NB4 (cell line): ENCODE measurements at regions not wholly inside any gene's neighbourhood (a gene's known extent, or its start where the extent isn't known, plus 50 kb on each side); places are given as distances from the start of the nearest gene placed in this dataset.

ENCODE experiments used
- POLR2A ChIP-seq: IDR thresholded peaks from 2 replicates; pipeline ENCODE4 v1.6.1; 2011; ENCODE audit warnings: mild to moderate bottlenecking; ENCODE audit not compliant: insufficient read length; ENCODE audit errors: extremely low read depth
- TF ChIP-seq, protein P1 (sequence below): IDR thresholded peaks from one replicate; pipeline ENCODE4 v1.5.1; 2012; ENCODE audit warnings: low read depth, low read length

DNA sequence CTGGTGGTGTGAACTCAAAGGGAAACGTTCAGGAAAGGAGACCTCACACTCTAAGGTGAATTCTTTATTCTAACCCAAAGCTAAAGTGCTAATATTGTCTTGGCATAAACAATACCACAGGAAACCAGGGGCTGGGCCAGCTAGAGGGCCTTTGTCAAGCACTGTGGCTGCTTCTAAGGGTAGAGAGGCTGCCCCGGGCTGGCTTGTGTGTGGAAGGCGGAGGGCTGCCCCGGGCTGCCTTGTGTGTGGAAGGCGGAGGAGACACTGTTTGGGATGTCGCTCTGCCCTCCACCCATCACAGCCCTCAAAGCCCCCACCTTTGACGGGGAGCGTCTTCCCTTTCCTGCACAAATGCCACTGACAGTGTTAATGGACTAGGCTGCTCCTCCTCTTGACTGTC, 216.8 kb downstream of the TOMM20 start:
- TF ChIP-seq, protein P1, sequence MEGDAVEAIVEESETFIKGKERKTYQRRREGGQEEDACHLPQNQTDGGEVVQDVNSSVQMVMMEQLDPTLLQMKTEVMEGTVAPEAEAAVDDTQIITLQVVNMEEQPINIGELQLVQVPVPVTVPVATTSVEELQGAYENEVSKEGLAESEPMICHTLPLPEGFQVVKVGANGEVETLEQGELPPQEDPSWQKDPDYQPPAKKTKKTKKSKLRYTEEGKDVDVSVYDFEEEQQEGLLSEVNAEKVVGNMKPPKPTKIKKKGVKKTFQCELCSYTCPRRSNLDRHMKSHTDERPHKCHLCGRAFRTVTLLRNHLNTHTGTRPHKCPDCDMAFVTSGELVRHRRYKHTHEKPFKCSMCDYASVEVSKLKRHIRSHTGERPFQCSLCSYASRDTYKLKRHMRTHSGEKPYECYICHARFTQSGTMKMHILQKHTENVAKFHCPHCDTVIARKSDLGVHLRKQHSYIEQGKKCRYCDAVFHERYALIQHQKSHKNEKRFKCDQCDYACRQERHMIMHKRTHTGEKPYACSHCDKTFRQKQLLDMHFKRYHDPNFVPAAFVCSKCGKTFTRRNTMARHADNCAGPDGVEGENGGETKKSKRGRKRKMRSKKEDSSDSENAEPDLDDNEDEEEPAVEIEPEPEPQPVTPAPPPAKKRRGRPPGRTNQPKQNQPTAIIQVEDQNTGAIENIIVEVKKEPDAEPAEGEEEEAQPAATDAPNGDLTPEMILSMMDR = no peak
- TF ChIP-seq POLR2A = no peak
